Keratinocyte (primary cell): ENCODE measurements at regions not wholly inside any gene's neighbourhood (a gene's known extent, or its start where the extent isn't known, plus 50 kb on each side); places are given as distances from the start of the nearest gene placed in this dataset.

Source experiments
- DNase-seq: peaks from one replicate; pipeline ENCODE4 v3.0.0-alpha.2; 2011; ENCODE audit warnings: low read depth, missing footprints, low spot score
- FAIRE-seq: peaks from 2 replicates; lab custom pipeline; 2011; peaks lifted over from hg19 to GRCh38; lab: Jason Lieb, UNC
- H2AFZ ChIP-seq: 2 replicates; pipeline ENCODE4 v1.6.0; 2012; ENCODE audit warnings: low read length, control low read depth, inconsistent platforms; ENCODE audit not compliant: control insufficient read depth
- H3K27ac ChIP-seq: 2 replicates; pipeline ENCODE4 v1.5.1; 2011; ENCODE audit warnings: low read length; ENCODE audit not compliant: control insufficient read depth, insufficient read depth
- H3K27me3 ChIP-seq: 3 replicates; pipeline ENCODE4 v1.6.0; 2011; ENCODE audit warnings: low read length; ENCODE audit not compliant: control insufficient read depth, insufficient read depth; ENCODE audit errors: extremely low read depth
- H3K36me3 ChIP-seq, 2 experiments: 2 replicates in 1 of 2; 3 replicates in 1 of 2; pipeline ENCODE4 v1.5.1; 2011; ENCODE audit warnings: low read length in 2 of 2, mild to moderate bottlenecking in 1 of 2; ENCODE audit not compliant: control insufficient read depth in 2 of 2, insufficient read depth in 2 of 2; ENCODE audit errors: extremely low read depth in 1 of 2
- H3K4me1 ChIP-seq: 3 replicates; pipeline ENCODE4 v1.5.1; 2011; ENCODE audit warnings: low read length; ENCODE audit not compliant: control insufficient read depth, insufficient read depth; ENCODE audit errors: extremely low read depth
- H3K4me2 ChIP-seq: 3 replicates; pipeline ENCODE4 v1.6.0; 2011; ENCODE audit warnings: low read depth, low read length; ENCODE audit not compliant: control insufficient read depth, insufficient read depth; ENCODE audit errors: extremely low read depth
- H3K4me3 ChIP-seq, 3 experiments: fragments of 200-600 bp in 1 of 3; sonication (generic) in 1 of 3; 2 replicates in 2 of 3; 3 replicates in 1 of 3; pipeline ENCODE4 v1.5.1; 2011 to 2016; ENCODE audit warnings: low read length in 3 of 3, mild to moderate bottlenecking in 3 of 3, control low read depth in 2 of 3, inconsistent platforms in 1 of 3, low read depth in 1 of 3, mixed read lengths in 1 of 3, mixed run types in 1 of 3, moderate library complexity in 1 of 3; ENCODE audit not compliant: control insufficient read depth in 2 of 3, insufficient read depth in 2 of 3; ENCODE audit errors: extremely low read depth in 1 of 3
- H3K79me2 ChIP-seq: 2 replicates; pipeline ENCODE4 v1.6.0; 2012; ENCODE audit warnings: low read length; ENCODE audit not compliant: control insufficient read depth, insufficient read depth
- H3K9ac ChIP-seq: 3 replicates; pipeline ENCODE4 v1.6.0; 2011; ENCODE audit warnings: low read length; ENCODE audit not compliant: control insufficient read depth, insufficient read depth; ENCODE audit errors: extremely low read depth
- H3K9me1 ChIP-seq: 3 replicates; pipeline ENCODE4 v1.6.0; 2011; ENCODE audit warnings: low read length; ENCODE audit not compliant: control insufficient read depth, insufficient read depth; ENCODE audit errors: extremely low read depth
- H3K9me3 ChIP-seq: 2 replicates; pipeline ENCODE4 v1.5.1; 2012; ENCODE audit warnings: low read depth, low read length; ENCODE audit not compliant: control insufficient read depth
- H4K20me1 ChIP-seq: 3 replicates; pipeline ENCODE4 v1.6.0; 2011; ENCODE audit warnings: low read length; ENCODE audit not compliant: control insufficient read depth, insufficient read depth; ENCODE audit errors: extremely low read depth
- CTCF ChIP-seq, 3 experiments: IDR thresholded peaks in 1 of 3; conservative IDR thresholded peaks in 1 of 3; optimal IDR thresholded peaks in 1 of 3; 2 replicates in 2 of 3; 3 replicates in 1 of 3; pipeline versions ENCODE3 to v1.5.1; 2011; ENCODE audit warnings: low read length in 3 of 3, mild to moderate bottlenecking in 3 of 3, moderate library complexity in 2 of 3, control low read depth in 1 of 3, inconsistent platforms in 1 of 3; ENCODE audit not compliant: insufficient read depth in 2 of 3; ENCODE audit errors: extremely low read depth in 1 of 3
- EZH2 ChIP-seq: IDR thresholded peaks from one replicate; pipeline ENCODE4 v1.6.1; 2012; ENCODE audit warnings: inconsistent platforms, mild to moderate bottlenecking, low read length, moderate library complexity
- dilution Hi-C: fragments of 300-500 bp; cut with MboI; formaldehyde crosslinking; loops from one replicate; pipeline ENCODE4 v1.7.0; 2020; ENCODE audit warnings: low sequenced_read_pairs; ENCODE audit not compliant: extremely low pct_ligation_motif_present

- Histone ChIP-seq H3K27me3 (no peaks in the 10 kb centered on the region), H2AFZ (no peak overlapping the region), H3K36me3 (no peaks in the 10 kb centered on the region), H3K27ac (no peak overlapping the region), H3K9me1 (no peaks in the 10 kb centered on the region), H4K20me1 (no peaks in the 10 kb centered on the region), H3K4me1 (no peaks in the 10 kb centered on the region), H3K9me3 (no peaks in the 10 kb centered on the region), H3K9ac (no peak overlapping the region), H3K79me2 (no peaks in the 10 kb centered on the region), H3K4me3 (no peak overlapping the region), H3K4me2 (no peak overlapping the region)
- TF ChIP-seq CTCF (optimal IDR thresholded peaks at IDR 0.05 in 1 of 3, IDR thresholded peaks at IDR 0.05 in 1 of 3, conservative IDR thresholded peaks at IDR 0.05 in 1 of 3; ENCODE audit: extremely low read depth in 1 of 3, insufficient read depth in 2 of 3, low read length in 3 of 3) (no peak), EZH2 (no peak)
- DNase-seq (no peak), FAIRE-seq (no peak)
- dilution Hi-C loops, result no loop called here
Observed at GRCh38 chr4:184294606-184295133, 77.0 kb upstream of the ENPP6 start.

- dilution Hi-C loops, result no loop called here
- DNase-seq, result no peak
- Histone ChIP-seq H3K36me3 (no peaks in the 10 kb centered on the region), H3K9me3 (no peaks in the 10 kb centered on the region), H3K27me3 (no peaks in the 10 kb centered on the region), H3K4me1 (no peaks in the 10 kb centered on the region), H3K4me3 (no peak overlapping the region), H3K9me1 (no peaks in the 10 kb centered on the region), H3K4me2 (no peak overlapping the region), H3K9ac (no peak overlapping the region), H3K27ac (no peak overlapping the region), H3K79me2 (no peaks in the 10 kb centered on the region), H4K20me1 (no peaks in the 10 kb centered on the region), H2AFZ (no peak overlapping the region)
- FAIRE-seq, result no peak
- TF ChIP-seq CTCF (optimal IDR thresholded peaks at IDR 0.05 in 1 of 3, IDR thresholded peaks at IDR 0.05 in 1 of 3, conservative IDR thresholded peaks at IDR 0.05 in 1 of 3; ENCODE audit: extremely low read depth in 1 of 3, insufficient read depth in 2 of 3, low read length in 3 of 3) (no peak), EZH2 (no peak)
Observed at GRCh38 chr4:184293552-184293951, 75.9 kb upstream of the ENPP6 start.
